ENCODE measurements at regions not wholly inside any gene's neighbourhood (a gene's known extent, or its start where the extent isn't known, plus 50 kb on each side); places are given as distances from the start of the nearest gene placed in this dataset.

DNA sequence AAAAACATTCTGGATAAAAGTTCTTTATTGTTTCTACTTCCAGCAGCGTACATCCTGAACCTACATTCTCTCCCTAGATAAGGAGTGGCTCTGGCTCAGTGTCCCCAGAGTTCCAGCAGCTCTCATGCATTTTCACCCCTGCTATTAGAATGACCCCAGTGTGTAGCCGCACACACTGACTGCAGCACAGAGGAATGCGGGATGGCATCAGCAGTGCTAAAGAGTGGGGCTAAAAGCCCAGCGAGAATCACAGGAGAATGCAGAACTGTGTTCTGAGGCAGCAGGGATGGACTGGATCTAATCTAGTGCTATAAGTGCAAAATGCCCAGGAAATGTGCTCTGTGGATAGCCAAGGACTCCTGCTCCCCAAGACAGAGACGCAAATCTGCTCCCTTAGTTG, 66.4 kb upstream of the TJP1 start:
- TF ChIP-seq, protein P1, sequence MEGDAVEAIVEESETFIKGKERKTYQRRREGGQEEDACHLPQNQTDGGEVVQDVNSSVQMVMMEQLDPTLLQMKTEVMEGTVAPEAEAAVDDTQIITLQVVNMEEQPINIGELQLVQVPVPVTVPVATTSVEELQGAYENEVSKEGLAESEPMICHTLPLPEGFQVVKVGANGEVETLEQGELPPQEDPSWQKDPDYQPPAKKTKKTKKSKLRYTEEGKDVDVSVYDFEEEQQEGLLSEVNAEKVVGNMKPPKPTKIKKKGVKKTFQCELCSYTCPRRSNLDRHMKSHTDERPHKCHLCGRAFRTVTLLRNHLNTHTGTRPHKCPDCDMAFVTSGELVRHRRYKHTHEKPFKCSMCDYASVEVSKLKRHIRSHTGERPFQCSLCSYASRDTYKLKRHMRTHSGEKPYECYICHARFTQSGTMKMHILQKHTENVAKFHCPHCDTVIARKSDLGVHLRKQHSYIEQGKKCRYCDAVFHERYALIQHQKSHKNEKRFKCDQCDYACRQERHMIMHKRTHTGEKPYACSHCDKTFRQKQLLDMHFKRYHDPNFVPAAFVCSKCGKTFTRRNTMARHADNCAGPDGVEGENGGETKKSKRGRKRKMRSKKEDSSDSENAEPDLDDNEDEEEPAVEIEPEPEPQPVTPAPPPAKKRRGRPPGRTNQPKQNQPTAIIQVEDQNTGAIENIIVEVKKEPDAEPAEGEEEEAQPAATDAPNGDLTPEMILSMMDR (IDR thresholded peaks at IDR 0.05; ENCODE audit: poor library complexity) = no peak
- TF ChIP-seq EZH2 (IDR thresholded peaks at IDR 0.05; ENCODE audit: borderline replicate concordance) = no peak

All from hepatocyte (in vitro differentiated cells).